Body of pancreas (tissue), 4 donors: ENCODE measurements at regions not wholly inside any gene's neighbourhood (a gene's known extent, or its start where the extent isn't known, plus 50 kb on each side); places are given as distances from the start of the nearest gene placed in this dataset.

ENCODE experiments used
- CTCF ChIP-seq, 7 experiments: fragments of 450-650 bp in 4 of 7; fragments of 200-600 bp in 3 of 7; sonication (generic) in 3 of 7; IDR thresholded peaks; one replicate each; pipeline ENCODE4 v1.5.1; 2016 to 2019; ENCODE audit warnings: antibody characterized with exemption in 7 of 7
- POLR2A ChIP-seq, 3 donors: fragments of 450-650 bp; IDR thresholded peaks; one replicate each; pipeline ENCODE4 v1.6.1; 2016; ENCODE audit warnings: antibody characterized with exemption in 3 of 3, mild to moderate bottlenecking in 2 of 3

GRCh38 chrX:45381366-45381765, 180.7 kb upstream of the DIPK2B start:
- no peak for TF ChIP-seq CTCF (IDR thresholded peaks at IDR 0.05)
- no peak for TF ChIP-seq POLR2A (IDR thresholded peaks at IDR 0.05)
